ENCODE measurements at regions not wholly inside any gene's neighbourhood (a gene's known extent, or its start where the extent isn't known, plus 50 kb on each side); places are given as distances from the start of the nearest gene placed in this dataset.

DNA sequence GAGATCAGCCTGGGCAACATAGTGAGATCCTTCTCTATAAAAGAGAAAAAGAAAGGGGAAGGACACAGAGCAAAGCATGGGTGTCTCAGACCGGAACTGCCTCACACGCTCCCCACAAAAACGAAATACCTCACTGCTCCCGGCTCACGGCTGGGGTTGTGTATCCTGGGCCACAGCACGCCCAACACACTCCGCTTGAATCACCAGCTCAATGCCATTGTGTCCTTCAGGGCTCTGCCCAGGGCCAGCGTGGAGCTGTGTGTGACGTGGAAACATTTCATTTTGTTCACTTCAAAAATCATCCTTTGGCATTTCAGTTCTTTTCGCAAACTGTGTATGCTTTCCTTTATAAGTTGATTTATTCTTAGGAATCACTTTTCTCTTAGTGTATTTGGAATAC, 279.5 kb downstream of the IRX1 start:
- TF ChIP-seq, protein P1, sequence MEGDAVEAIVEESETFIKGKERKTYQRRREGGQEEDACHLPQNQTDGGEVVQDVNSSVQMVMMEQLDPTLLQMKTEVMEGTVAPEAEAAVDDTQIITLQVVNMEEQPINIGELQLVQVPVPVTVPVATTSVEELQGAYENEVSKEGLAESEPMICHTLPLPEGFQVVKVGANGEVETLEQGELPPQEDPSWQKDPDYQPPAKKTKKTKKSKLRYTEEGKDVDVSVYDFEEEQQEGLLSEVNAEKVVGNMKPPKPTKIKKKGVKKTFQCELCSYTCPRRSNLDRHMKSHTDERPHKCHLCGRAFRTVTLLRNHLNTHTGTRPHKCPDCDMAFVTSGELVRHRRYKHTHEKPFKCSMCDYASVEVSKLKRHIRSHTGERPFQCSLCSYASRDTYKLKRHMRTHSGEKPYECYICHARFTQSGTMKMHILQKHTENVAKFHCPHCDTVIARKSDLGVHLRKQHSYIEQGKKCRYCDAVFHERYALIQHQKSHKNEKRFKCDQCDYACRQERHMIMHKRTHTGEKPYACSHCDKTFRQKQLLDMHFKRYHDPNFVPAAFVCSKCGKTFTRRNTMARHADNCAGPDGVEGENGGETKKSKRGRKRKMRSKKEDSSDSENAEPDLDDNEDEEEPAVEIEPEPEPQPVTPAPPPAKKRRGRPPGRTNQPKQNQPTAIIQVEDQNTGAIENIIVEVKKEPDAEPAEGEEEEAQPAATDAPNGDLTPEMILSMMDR (conservative IDR thresholded peaks at IDR 0.05; ENCODE audit: low read length), result no peak
- TF ChIP-seq EZH2phosphoT487 (IDR thresholded peaks at IDR 0.05; ENCODE audit: borderline replicate concordance, low read depth, low read length), result no peak
- ChIA-PET CTCF (ENCODE audit: unreplicated experiment) (no interaction called here), POLR2A (no interaction called here)
- no peak for DNase-seq (ENCODE audit: low spot score)
- H2AFZ ChIP-seq (ENCODE audit: low read length), result no peak overlapping the region
- no peaks in the 10 kb centered on the region for H3K9me3 ChIP-seq (ENCODE audit: low read length)
- no peaks in the 10 kb centered on the region for H4K20me1 ChIP-seq (ENCODE audit: insufficient read depth, low read length)
- no peak overlapping the region for H3K4me2 ChIP-seq (ENCODE audit: low read length)
- no peaks in the 10 kb centered on the region for H3K9me2 ChIP-seq (ENCODE audit: insufficient read depth, low read length)
- intact Hi-C loops (cut with micrococcal nuclease; ENCODE audit: unreplicated experiment), result no loop called here
- no TSS peak for BruUV-seq (replicated peaks)
- no peaks in the 10 kb centered on the region for H3K4me1 ChIP-seq (ENCODE audit: insufficient read depth, low read length, poor library complexity, severe bottlenecking)
- no peaks in the 10 kb centered on the region for H3K79me2 ChIP-seq (ENCODE audit: insufficient read depth, low read depth, low read length)
- H3K36me3 ChIP-seq (ENCODE audit: insufficient read depth, low read length), result no peaks in the 10 kb centered on the region
- no peak overlapping the region for H3K4me3 ChIP-seq (ENCODE audit: low read depth, low read length, poor library complexity, severe bottlenecking)
- no peak overlapping the region for H3K27ac ChIP-seq (ENCODE audit: low read depth, low read length, poor library complexity, severe bottlenecking)

DNA sequence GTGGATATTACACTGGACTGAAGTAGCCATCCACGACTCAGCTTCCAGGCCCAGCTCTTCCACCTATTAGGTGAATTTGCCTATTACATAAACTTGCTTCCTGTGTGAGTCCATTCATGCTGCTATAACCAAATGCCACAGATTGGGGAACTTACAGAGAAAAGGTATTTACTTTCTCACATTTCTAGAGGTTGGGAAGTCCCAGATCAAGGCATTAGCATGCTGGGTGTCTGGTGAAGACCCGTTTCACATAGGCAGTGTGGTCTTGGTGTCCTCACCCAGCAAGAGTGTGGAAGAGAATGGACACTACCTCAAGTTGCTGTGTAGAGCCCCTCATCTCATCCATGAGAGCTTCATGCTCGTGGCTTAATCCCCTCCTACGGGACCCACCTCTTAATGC, 282.6 kb downstream of the IRX1 start:
- Histone ChIP-seq H4K20me1 (ENCODE audit: insufficient read depth, low read length) (no peaks in the 10 kb centered on the region), H3K4me1 (ENCODE audit: insufficient read depth, low read length, poor library complexity, severe bottlenecking) (no peaks in the 10 kb centered on the region), H3K9me3 (ENCODE audit: low read length) (no peaks in the 10 kb centered on the region), H3K27ac (ENCODE audit: low read depth, low read length, poor library complexity, severe bottlenecking) (no peak overlapping the region), H3K79me2 (ENCODE audit: insufficient read depth, low read depth, low read length) (no peaks in the 10 kb centered on the region), H3K4me3 (ENCODE audit: low read depth, low read length, poor library complexity, severe bottlenecking) (no peak overlapping the region), H2AFZ (ENCODE audit: low read length) (no peak overlapping the region), H3K4me2 (ENCODE audit: low read length) (no peak overlapping the region), H3K9me2 (ENCODE audit: insufficient read depth, low read length) (no peaks in the 10 kb centered on the region), H3K36me3 (ENCODE audit: insufficient read depth, low read length) (no peaks in the 10 kb centered on the region)
- TF ChIP-seq, protein P1 (conservative IDR thresholded peaks at IDR 0.05; ENCODE audit: low read length), result no peak
- no peak for TF ChIP-seq EZH2phosphoT487 (IDR thresholded peaks at IDR 0.05; ENCODE audit: borderline replicate concordance, low read depth, low read length)
- BruUV-seq (replicated peaks), result no TSS peak
- POLR2A ChIA-PET, result interaction anchor here (1.4 kb wide), 1 partner anchor 99 kb away, joined by 4 read pairs; no protein-coding TSS in a partner anchor
- DNase-seq (ENCODE audit: low spot score), result no peak
- intact Hi-C loops (cut with micrococcal nuclease; ENCODE audit: unreplicated experiment), result no loop called here
- CTCF ChIA-PET (ENCODE audit: unreplicated experiment), result no interaction called here

DNA sequence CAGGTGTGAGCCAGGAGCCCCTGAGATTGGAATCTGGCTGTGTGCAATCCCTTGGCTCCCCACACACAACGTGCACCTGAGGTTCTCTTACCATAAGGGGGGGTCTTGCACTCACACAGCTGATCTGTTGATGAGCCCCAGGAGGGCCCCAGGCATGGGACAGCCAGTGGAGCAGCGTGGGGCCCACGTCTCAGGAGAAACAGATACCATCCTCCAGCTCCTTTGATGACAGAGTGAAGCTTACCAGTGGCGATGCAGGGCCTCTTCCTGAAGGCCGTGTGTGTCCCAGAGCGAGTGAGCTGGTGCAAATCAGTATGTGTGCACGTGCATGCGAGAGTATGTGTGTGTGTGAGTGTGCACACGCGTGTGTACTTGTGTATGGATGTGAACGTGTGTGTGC, 287.4 kb downstream of the IRX1 start:
- no peak overlapping the region for H3K4me2 ChIP-seq (ENCODE audit: low read length)
- H4K20me1 ChIP-seq (ENCODE audit: insufficient read depth, low read length), result no peaks in the 10 kb centered on the region
- intact Hi-C loops (cut with micrococcal nuclease; ENCODE audit: unreplicated experiment), result no loop called here
- H3K4me3 ChIP-seq (ENCODE audit: low read depth, low read length, poor library complexity, severe bottlenecking), result no peak overlapping the region
- H3K27ac ChIP-seq (ENCODE audit: low read depth, low read length, poor library complexity, severe bottlenecking), result no peak overlapping the region
- H3K9me3 ChIP-seq (ENCODE audit: low read length), result no peaks in the 10 kb centered on the region
- BruUV-seq (replicated peaks), result no TSS peak
- H3K79me2 ChIP-seq (ENCODE audit: insufficient read depth, low read depth, low read length), result no peaks in the 10 kb centered on the region
- ChIA-PET CTCF (ENCODE audit: unreplicated experiment) (no interaction called here), POLR2A (no interaction called here)
- no peaks in the 10 kb centered on the region for H3K36me3 ChIP-seq (ENCODE audit: insufficient read depth, low read length)
- H2AFZ ChIP-seq (ENCODE audit: low read length), result no peak overlapping the region
- DNase-seq (ENCODE audit: low spot score), result no peak
- H3K4me1 ChIP-seq (ENCODE audit: insufficient read depth, low read length, poor library complexity, severe bottlenecking), result no peaks in the 10 kb centered on the region
- TF ChIP-seq EZH2phosphoT487 (IDR thresholded peaks at IDR 0.05; ENCODE audit: borderline replicate concordance, low read depth, low read length), result no peak
- no peaks in the 10 kb centered on the region for H3K9me2 ChIP-seq (ENCODE audit: insufficient read depth, low read length)

Data from OCI-LY7 (cell line).